ENCODE measurements at regions not wholly inside any gene's neighbourhood (a gene's known extent, or its start where the extent isn't known, plus 50 kb on each side); places are given as distances from the start of the nearest gene placed in this dataset.

DNA sequence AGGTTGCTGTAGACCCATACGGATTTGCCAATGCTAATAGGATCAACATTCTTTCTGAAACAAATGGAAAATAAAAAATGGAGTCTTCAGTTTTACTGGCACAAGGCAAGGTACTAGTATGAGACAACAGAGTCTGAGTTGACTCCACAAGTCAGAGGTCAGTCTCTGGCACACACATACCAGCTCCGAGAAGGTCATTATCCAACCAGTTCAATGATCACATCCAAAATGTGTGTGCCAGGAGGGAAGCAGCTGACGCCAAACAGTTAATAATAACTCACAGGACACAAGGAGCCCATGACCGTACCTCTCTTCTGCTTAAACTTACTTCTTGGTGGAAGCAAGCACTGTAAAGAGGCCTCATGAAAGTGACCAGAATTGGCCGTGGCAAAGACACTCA is 528.6 kb downstream of the ZNF516 start:
- TF ChIP-seq, protein P1, sequence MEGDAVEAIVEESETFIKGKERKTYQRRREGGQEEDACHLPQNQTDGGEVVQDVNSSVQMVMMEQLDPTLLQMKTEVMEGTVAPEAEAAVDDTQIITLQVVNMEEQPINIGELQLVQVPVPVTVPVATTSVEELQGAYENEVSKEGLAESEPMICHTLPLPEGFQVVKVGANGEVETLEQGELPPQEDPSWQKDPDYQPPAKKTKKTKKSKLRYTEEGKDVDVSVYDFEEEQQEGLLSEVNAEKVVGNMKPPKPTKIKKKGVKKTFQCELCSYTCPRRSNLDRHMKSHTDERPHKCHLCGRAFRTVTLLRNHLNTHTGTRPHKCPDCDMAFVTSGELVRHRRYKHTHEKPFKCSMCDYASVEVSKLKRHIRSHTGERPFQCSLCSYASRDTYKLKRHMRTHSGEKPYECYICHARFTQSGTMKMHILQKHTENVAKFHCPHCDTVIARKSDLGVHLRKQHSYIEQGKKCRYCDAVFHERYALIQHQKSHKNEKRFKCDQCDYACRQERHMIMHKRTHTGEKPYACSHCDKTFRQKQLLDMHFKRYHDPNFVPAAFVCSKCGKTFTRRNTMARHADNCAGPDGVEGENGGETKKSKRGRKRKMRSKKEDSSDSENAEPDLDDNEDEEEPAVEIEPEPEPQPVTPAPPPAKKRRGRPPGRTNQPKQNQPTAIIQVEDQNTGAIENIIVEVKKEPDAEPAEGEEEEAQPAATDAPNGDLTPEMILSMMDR (IDR thresholded peaks at IDR 0.05): no peak
- TF ChIP-seq POLR2A (IDR thresholded peaks at IDR 0.05): no peak
